RPMI7951 (cell line): ENCODE measurements at regions not wholly inside any gene's neighbourhood (a gene's known extent, or its start where the extent isn't known, plus 50 kb on each side); places are given as distances from the start of the nearest gene placed in this dataset.
"Not testable (repeated sequence)": the region's sequence is repeated elsewhere in the genome, so short reads cannot be mapped to it uniquely, and the experiment has no call there.

ENCODE experiments used
- DNase-seq: peaks from one replicate; pipeline ENCODE4 v3.0.0-alpha.2; 2012; ENCODE audit warnings: low read depth

GRCh38 chr10:44114441-44114840, 270.5 kb downstream of the CXCL12 start:
- DNase-seq: no peak

GRCh38 chr10:44112280-44112679, 272.6 kb downstream of the CXCL12 start:
- DNase-seq: peak; percentile 31

GRCh38 chr10:44105696-44106095, 279.2 kb downstream of the CXCL12 start:
- no peak for DNase-seq

- DNase-seq: peak; percentile 41
Measured at GRCh38 chr10:44102726-44103255, 282.1 kb downstream of the CXCL12 start.

- no peak for DNase-seq
Measured at GRCh38 chr10:44101082-44101481, 283.8 kb downstream of the CXCL12 start.

GRCh38 chr10:44099511-44099910, 285.4 kb downstream of the CXCL12 start:
- no peak for DNase-seq

- not testable (repeated sequence) for DNase-seq
Measured at GRCh38 chr10:44096217-44096616, 288.7 kb downstream of the CXCL12 start.

- no peak for DNase-seq
Measured at GRCh38 chr10:44089671-44090070, 295.2 kb downstream of the CXCL12 start.

GRCh38 chr10:44087403-44087802, 297.5 kb downstream of the CXCL12 start:
- DNase-seq: no peak

- no peak for DNase-seq
Measured at GRCh38 chr10:44083719-44084400, 301.0 kb downstream of the CXCL12 start.

GRCh38 chr10:44071479-44071878, 313.4 kb downstream of the CXCL12 start:
- peak; percentile 54 for DNase-seq

GRCh38 chr10:44070282-44070681, 314.6 kb downstream of the CXCL12 start:
- DNase-seq: no peak

- DNase-seq: no peak
Measured at GRCh38 chr10:44069573-44069972, 315.3 kb downstream of the CXCL12 start.

- DNase-seq: no peak
Measured at GRCh38 chr10:44068716-44069482, 316.0 kb downstream of the CXCL12 start.

GRCh38 chr10:44067432-44067831, 317.5 kb downstream of the CXCL12 start:
- no peak for DNase-seq

GRCh38 chr10:44066527-44067255, 318.2 kb downstream of the CXCL12 start:
- no peak for DNase-seq

- no peak for DNase-seq
Measured at GRCh38 chr10:44065788-44066526, 318.9 kb downstream of the CXCL12 start.

GRCh38 chr10:44064987-44065787, 319.7 kb downstream of the CXCL12 start:
- no peak for DNase-seq

GRCh38 chr10:44064317-44064716, 320.6 kb downstream of the CXCL12 start:
- DNase-seq: no peak

GRCh38 chr10:44063686-44064085, 321.2 kb downstream of the CXCL12 start:
- no peak for DNase-seq

- DNase-seq: no peak
Measured at GRCh38 chr10:44060719-44061118, 324.2 kb downstream of the CXCL12 start.
